Gastroesophageal sphincter (tissue), 3 donors: ENCODE measurements at regions not wholly inside any gene's neighbourhood (a gene's known extent, or its start where the extent isn't known, plus 50 kb on each side); places are given as distances from the start of the nearest gene placed in this dataset.

Source experiments
- CTCF ChIP-seq, 4 experiments: fragments of 200-600 bp in 2 of 4; fragments of 450-650 bp in 2 of 4; sonication (generic) in 1 of 4; IDR thresholded peaks; one replicate each; pipeline ENCODE4 v1.5.1; 2017 to 2019; ENCODE audit warnings: antibody characterized with exemption in 4 of 4, mild to moderate bottlenecking in 2 of 4, moderate library complexity in 2 of 4
- EP300 ChIP-seq: sonication (generic); formaldehyde crosslinking; IDR thresholded peaks from one replicate; pipeline ENCODE4 v1.6.1; 2017; ENCODE audit warnings: antibody characterized with exemption, mild to moderate bottlenecking
- POLR2A ChIP-seq, 2 donors: fragments of 450-650 bp; IDR thresholded peaks; one replicate each; pipeline ENCODE4 v1.6.1; 2017; ENCODE audit warnings: antibody characterized with exemption in 2 of 2, mild to moderate bottlenecking in 2 of 2, moderate library complexity in 1 of 2

- no peak for TF ChIP-seq POLR2A (IDR thresholded peaks at IDR 0.05)
- TF ChIP-seq CTCF (IDR thresholded peaks at IDR 0.05): no peak
- no peak for TF ChIP-seq EP300
Observed at GRCh38 chr4:102172341-102172740, 172.9 kb downstream of the SLC39A8 start.
